Caco-2 (cell line): ENCODE measurements at regions not wholly inside any gene's neighbourhood (a gene's known extent, or its start where the extent isn't known, plus 50 kb on each side); places are given as distances from the start of the nearest gene placed in this dataset.

Experiments
- BruUV-seq: library from RNA; stranded (reverse); fragments of 400-500 nt; replicated peaks from 2 replicates; lab custom pipeline; 2021; lab: Mats Ljungman, UMichigan
- CTCF ChIA-PET: fragments of 300-600 bp; sonication (Branson Sonifier 250); formaldehyde crosslinking; loops from one replicate; lab custom pipeline; 2022; ENCODE audit warnings: antibody characterized with exemption; lab: Charles Lee
- POLR2A ChIA-PET: fragments of 300-600 bp; sonication (Branson Sonifier 250); formaldehyde crosslinking; loops from one replicate; lab custom pipeline; 2022; ENCODE audit warnings: antibody characterized with exemption; lab: Charles Lee
- DNase-seq, 2 experiments: peaks; one replicate each; pipeline versions ENCODE4 v3.0.0 to v3.0.0-alpha.2; 2020 to 2022
- H3K27me3 ChIP-seq: replicated peaks from 2 replicates; pipeline ENCODE4 v1.6.0; 2011; ENCODE audit warnings: low read length; ENCODE audit not compliant: control insufficient read depth, insufficient read depth
- H3K36me3 ChIP-seq: 2 replicates; pipeline ENCODE4 v1.5.1; 2011; ENCODE audit warnings: low read length; ENCODE audit not compliant: control insufficient read depth, insufficient read depth
- H3K4me1 ChIP-seq: fragments of 250-450 bp; sonication (Bioruptor Pico); 2 replicates; pipeline ENCODE4 v1.5.1; 2020; ENCODE audit warnings: mild to moderate bottlenecking
- H3K4me3 ChIP-seq: 2 replicates; pipeline ENCODE4 v1.5.1; 2011; ENCODE audit warnings: low read depth, mild to moderate bottlenecking, control low read depth, low read length
- H3K9me3 ChIP-seq: fragments of 250-450 bp; sonication (Bioruptor Pico); 2 replicates; pipeline ENCODE4 v1.5.1; 2020; ENCODE audit warnings: mild to moderate bottlenecking, moderate library complexity
- H3K27ac Mint-ChIP-seq: one replicate; pipeline ENCODE4 v1.8.0; 2022; ENCODE audit warnings: mixed read lengths; ENCODE audit not compliant: unreplicated experiment
- H3K27me3 Mint-ChIP-seq: one replicate; pipeline ENCODE4 v1.8.0; 2022; ENCODE audit warnings: mixed read lengths; ENCODE audit not compliant: insufficient read depth, unreplicated experiment
- H3K36me3 Mint-ChIP-seq: one replicate; pipeline ENCODE4 v1.8.0; 2022; ENCODE audit warnings: mild to moderate bottlenecking, mixed read lengths; ENCODE audit not compliant: insufficient read depth, unreplicated experiment
- H3K4me1 Mint-ChIP-seq: one replicate; pipeline ENCODE4 v1.8.0; 2022; ENCODE audit warnings: low read depth, mixed read lengths; ENCODE audit not compliant: unreplicated experiment
- H3K4me3 Mint-ChIP-seq: one replicate; pipeline ENCODE4 v1.8.0; 2022; ENCODE audit warnings: mild to moderate bottlenecking, moderate library complexity, mixed read lengths; ENCODE audit not compliant: unreplicated experiment
- H3K9me3 Mint-ChIP-seq: one replicate; pipeline ENCODE4 v1.8.0; 2022; ENCODE audit warnings: mixed read lengths; ENCODE audit not compliant: unreplicated experiment
- CTCF ChIP-seq, 2 experiments: fragments of 200-600 bp in 1 of 2; IDR thresholded peaks; 1 replicate in 1 of 2; 2 replicates in 1 of 2; pipeline versions ENCODE4 v1.5.1 to v1.8.0; 2011 to 2022; ENCODE audit warnings: antibody characterized with exemption in 1 of 2, control low read depth in 1 of 2, inconsistent platforms in 1 of 2, low read depth in 1 of 2, low read length in 1 of 2, mild to moderate bottlenecking in 1 of 2, moderate library complexity in 1 of 2; ENCODE audit not compliant: insufficient read depth in 1 of 2, severe bottlenecking in 1 of 2, unreplicated experiment in 1 of 2
- intact Hi-C: fragments of 100-400 bp; cut with micrococcal nuclease; formaldehyde crosslinking; loops from one replicate; pipeline ENCODE4 v1.10.0; 2022; ENCODE audit not compliant: unreplicated experiment

GRCh38 chr2:76019128-76019527 is 308.4 kb upstream of the GCFC2 start:
- Histone ChIP-seq H3K9me3 (no peaks in the 10 kb centered on the region), H3K27me3 (no peaks in the 10 kb centered on the region), H3K4me3 (no peak overlapping the region), H3K36me3 (no peaks in the 10 kb centered on the region), H3K4me1 (no peaks in the 10 kb centered on the region)
- no peaks in the 10 kb centered on the region for H3K36me3 Mint-ChIP-seq
- intact Hi-C loops, result no loop called here
- no peak for TF ChIP-seq CTCF (IDR thresholded peaks at IDR 0.05; ENCODE audit: insufficient read depth in 1 of 2, low read depth in 1 of 2, low read length in 1 of 2, severe bottlenecking in 1 of 2, unreplicated experiment in 1 of 2)
- H3K27me3 Mint-ChIP-seq, result peaks cover 2% of the 10 kb centered on the region
- POLR2A ChIA-PET, result no interaction called here
- CTCF ChIA-PET, result no interaction called here
- BruUV-seq, result no TSS peak
- H3K4me3 Mint-ChIP-seq, result no peak overlapping the region
- H3K4me1 Mint-ChIP-seq, result no peaks in the 10 kb centered on the region
- H3K27ac Mint-ChIP-seq, result no peak overlapping the region
- DNase-seq, result no peak
- H3K9me3 Mint-ChIP-seq, result no peaks in the 10 kb centered on the region

DNA sequence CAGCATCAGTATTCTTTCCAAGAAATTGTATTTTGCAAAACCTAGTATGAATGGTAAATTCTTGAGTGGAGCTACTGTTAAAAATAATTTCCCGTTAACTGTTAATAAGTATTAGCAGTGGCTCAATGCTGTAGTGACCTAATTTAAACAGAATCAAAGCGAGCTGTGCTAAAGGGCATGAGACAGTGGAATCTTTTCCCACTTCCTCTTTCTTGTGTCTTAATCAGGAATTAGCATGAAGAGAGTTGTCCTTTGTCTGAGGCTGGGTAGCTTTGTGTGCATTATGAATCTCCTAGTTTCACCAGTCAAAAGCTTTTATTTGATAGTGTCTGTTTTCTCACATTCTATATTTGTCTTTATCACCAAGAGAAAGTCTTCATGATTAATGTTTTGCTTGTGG is 298.8 kb upstream of the GCFC2 start:
- intact Hi-C loops, result no loop called here
- H3K9me3 Mint-ChIP-seq, result no peaks in the 10 kb centered on the region
- no peak for DNase-seq
- no peak overlapping the region for H3K4me3 Mint-ChIP-seq
- Histone ChIP-seq H3K9me3 (no peaks in the 10 kb centered on the region; the same call in 1 of the 2 replicates), H3K36me3 (no peaks in the 10 kb centered on the region), H3K4me1 (no peaks in the 10 kb centered on the region), H3K27me3 (no peaks in the 10 kb centered on the region), H3K4me3 (no peak overlapping the region)
- H3K27me3 Mint-ChIP-seq, result no peaks in the 10 kb centered on the region
- ChIA-PET CTCF (no interaction called here), POLR2A (no interaction called here)
- H3K36me3 Mint-ChIP-seq, result no peaks in the 10 kb centered on the region
- no peak overlapping the region for H3K27ac Mint-ChIP-seq
- no peaks in the 10 kb centered on the region for H3K4me1 Mint-ChIP-seq
- no peak for TF ChIP-seq CTCF (IDR thresholded peaks at IDR 0.05; ENCODE audit: insufficient read depth in 1 of 2, low read depth in 1 of 2, low read length in 1 of 2, severe bottlenecking in 1 of 2, unreplicated experiment in 1 of 2)
- BruUV-seq, result no TSS peak

DNA sequence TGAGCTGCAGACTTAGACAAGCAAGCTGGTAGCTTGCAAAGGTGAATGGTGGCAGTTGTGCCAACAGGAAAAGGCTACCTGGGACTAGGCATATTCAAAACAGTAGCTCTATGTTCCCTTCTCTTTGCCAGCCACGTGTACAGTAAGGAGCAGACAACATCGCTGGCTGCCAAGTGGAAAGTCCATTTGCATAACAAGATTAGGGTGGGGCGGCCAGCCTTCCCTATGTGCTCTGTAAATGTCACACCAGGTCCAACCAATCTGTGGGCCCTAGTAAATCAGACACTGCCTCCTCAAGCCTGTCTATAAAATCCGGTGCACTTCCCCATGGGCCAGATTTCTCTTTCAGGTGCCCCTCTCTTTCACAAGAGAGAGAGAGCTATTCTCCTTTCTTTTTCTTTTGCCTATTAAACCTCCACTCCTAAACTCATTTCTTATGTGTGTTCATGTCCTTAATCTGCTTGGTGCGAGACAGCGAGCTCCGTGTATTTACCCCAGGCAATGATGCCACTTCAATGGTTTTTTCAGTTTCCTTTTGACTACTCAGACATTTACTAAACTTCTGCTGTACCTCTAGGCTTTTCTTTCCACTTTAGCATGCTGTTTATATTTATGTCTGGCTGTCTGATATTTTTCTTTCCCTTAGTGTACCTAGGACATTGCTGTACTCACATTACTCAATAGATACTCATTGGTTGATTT is 297.4 kb upstream of the GCFC2 start:
- no TSS peak for BruUV-seq
- no peak overlapping the region for H3K27ac Mint-ChIP-seq
- no peaks in the 10 kb centered on the region for H3K36me3 ChIP-seq

More for the DNA sequence above, 297.4 kb upstream of the GCFC2 start:
- Mint-ChIP-seq H3K4me3 (no peak overlapping the region), H3K9me3 (no peaks in the 10 kb centered on the region), H3K27me3 (no peaks in the 10 kb centered on the region), H3K36me3 (no peaks in the 10 kb centered on the region), H3K4me1 (no peaks in the 10 kb centered on the region)
- Histone ChIP-seq H3K4me3 (no peak overlapping the region), H3K27me3 (no peaks in the 10 kb centered on the region), H3K4me1 (no peaks in the 10 kb centered on the region), H3K9me3 (no peaks in the 10 kb centered on the region; the same call in 1 of the 2 replicates)
- intact Hi-C loops, result no loop called here
- no peak for TF ChIP-seq CTCF (IDR thresholded peaks at IDR 0.05; ENCODE audit: insufficient read depth in 1 of 2, low read depth in 1 of 2, low read length in 1 of 2, severe bottlenecking in 1 of 2, unreplicated experiment in 1 of 2)
- no peak for DNase-seq
- ChIA-PET CTCF (no interaction called here), POLR2A (no interaction called here)
